ENCODE measurements at regions not wholly inside any gene's neighbourhood (a gene's known extent, or its start where the extent isn't known, plus 50 kb on each side); places are given as distances from the start of the nearest gene placed in this dataset.
"Not testable (repeated sequence)": the region's sequence is repeated elsewhere in the genome, so short reads cannot be mapped to it uniquely, and the experiment has no call there.

DNA sequence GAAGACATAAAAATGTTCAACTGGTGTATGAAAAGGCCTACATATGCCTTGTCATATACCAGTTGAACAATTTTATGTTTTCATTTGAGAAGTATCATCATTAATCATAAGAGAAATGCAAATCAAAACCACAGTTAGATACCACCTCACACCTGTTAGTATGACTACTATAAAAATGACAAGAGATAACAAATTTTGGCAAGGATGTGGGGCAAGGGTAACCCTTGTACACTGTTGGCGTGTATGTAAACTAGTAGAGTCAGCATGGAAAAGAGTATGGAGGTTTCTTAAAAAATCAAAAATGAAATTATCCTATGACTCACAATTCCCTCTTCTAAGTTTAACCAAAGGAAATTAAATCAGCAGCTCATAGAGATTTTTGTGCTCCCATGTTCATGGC lies 250.4 kb upstream of the ST8SIA4 start:
- DNase-seq: no peak

GRCh38 chr5:101143526-101143925 lies 240.4 kb upstream of the ST8SIA4 start:
- no peak for DNase-seq

DNA sequence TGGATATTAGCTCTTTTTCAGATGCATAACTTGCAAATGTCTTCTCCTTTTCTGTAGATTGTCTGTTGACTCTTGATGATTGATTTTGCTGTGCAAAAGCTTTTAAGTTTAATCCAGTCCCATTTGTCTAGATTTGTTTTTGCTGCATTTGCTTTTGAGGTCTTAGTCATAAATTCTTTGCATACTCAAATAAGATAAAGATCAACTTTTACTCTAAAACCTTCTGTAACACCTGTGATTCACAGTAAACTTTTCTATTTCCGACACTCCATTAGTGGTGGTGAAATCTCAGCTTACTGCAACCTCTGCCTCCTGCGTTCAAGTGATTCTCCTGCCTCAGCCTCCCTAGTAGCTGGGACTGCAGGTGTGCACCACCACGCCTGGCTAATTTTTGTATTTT lies 239.0 kb upstream of the ST8SIA4 start:
- no peak for DNase-seq

DNA sequence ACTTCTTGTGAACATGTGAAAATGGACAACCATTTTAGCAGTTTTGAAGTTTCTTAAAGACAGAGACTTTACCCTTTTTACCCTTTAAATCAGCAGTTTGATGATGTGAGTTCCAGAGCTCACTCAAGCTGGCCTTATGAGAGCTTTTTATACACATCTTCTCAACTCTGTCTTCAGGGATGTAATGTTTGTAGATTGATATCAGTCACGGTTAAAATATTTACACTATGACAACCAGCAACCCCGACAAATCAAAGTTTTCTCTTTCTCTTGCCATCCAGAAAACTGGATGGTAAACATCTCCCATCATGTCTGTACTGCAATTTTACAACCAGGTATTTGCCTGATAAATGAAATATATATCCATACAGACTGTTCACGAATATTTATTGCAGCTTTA lies 233.4 kb upstream of the ST8SIA4 start:
- DNase-seq: no peak

- DNase-seq: no peak
Observed at GRCh38 chr5:101123363-101123762, 220.3 kb upstream of the ST8SIA4 start.

DNA sequence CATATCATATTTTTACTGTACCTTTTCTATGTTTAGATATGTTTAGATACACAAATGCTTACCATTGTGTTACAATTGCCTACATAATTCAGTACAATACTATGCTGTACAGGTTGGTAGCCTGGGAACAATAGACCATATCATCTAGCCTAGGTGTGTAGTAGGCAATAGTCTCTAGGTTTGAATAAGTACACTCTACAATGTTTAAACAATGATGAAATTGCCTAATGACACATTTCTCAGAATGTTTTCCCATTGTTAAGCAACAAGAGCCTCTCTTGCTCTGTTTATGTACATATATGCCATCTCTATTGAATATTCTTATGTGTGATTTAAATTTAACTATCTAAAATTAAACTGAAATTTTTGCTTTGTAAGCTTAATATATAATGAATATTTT lies 209.6 kb upstream of the ST8SIA4 start:
- DNase-seq: no peak

GRCh38 chr5:101103874-101104273 lies 200.8 kb upstream of the ST8SIA4 start:
- DNase-seq: no peak

DNA sequence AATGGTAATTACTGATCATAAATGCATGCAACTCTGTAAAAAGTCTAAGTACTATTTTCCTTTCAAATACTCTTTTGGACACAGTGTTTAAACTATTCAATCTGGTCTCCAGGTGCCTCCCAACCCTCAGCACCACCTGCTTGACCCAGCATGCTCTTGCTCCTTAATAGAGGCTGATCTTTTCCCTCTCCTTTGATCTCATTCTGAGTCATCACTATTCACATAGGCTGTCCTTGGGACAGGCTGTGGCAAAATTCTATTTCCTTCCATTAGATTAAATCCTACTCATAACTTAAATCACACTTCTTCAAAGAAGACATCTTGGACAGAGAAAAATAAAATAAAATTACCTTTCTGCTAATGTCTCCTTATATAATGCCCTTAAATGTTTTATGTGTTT lies 199.4 kb upstream of the ST8SIA4 start:
- DNase-seq: no peak

DNA sequence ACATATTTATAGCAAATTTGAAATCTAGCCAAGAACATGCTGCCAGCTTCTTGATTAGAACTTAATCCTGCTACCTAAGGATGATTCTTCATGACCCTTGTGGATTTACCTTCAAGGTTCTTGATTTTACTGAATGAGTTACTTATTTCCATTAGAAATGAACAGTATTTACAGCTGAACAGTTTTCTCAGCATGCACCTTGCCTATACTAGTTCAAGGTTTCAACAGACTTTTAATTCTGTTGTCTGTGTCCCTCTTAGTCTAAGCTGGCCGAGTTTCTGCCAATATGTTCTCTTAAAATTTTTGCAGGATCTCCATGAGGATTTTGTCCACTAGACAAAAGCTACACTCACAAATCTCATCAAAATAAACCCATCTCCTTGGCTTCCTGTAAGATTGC lies 188.8 kb upstream of the ST8SIA4 start:
- DNase-seq: no peak

- no peak for DNase-seq
Observed at GRCh38 chr5:101084353-101084752, 181.3 kb upstream of the ST8SIA4 start.

DNA sequence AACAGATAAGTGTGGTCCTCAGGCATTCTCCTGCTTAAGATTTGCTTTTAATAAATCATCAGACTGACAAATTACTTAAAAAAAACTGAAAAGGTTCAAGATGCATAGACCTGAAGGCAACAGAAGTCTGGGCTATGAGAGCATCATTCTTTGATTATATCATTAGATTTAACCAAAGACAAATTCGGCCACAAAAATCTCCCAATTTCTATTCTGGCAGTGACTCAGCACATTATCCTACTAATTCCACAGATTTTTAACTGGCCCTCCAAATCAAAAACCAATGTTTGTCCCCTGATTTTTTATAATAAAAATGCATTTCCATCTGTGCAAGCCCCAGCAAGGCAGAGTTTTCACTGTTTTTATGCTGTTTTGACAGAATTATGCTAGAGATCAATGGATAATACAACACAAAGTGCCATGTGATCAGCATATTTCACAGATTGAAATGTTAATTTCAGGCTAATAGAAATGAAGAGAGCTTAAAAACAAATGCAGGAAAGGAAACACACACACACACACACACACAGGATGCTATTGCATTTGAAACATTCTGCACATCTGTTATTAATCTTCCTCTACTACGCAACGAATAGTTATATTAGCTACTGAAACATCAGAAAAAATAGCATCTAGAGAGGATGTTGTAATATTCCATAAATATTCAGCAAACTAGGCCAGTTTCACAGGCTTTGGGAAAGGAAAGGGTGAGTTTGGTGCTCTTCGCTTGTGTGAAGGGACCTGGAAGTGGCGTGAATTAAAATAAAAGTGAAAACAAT lies 177.6 kb upstream of the ST8SIA4 start:
- DNase-seq: no peak

- no peak for DNase-seq
Observed at GRCh38 chr5:101068298-101068697, 165.2 kb upstream of the ST8SIA4 start.

- DNase-seq: no peak
Observed at GRCh38 chr5:101067429-101067828, 164.3 kb upstream of the ST8SIA4 start.

GRCh38 chr5:101062902-101063301 lies 159.8 kb upstream of the ST8SIA4 start:
- DNase-seq: no peak

GRCh38 chr5:101047181-101047580 lies 144.1 kb upstream of the ST8SIA4 start:
- DNase-seq: no peak

GRCh38 chr5:101045689-101046088 lies 142.6 kb upstream of the ST8SIA4 start:
- no peak for DNase-seq

- DNase-seq: not testable (repeated sequence)
Observed at GRCh38 chr5:101040002-101040401, 136.9 kb upstream of the ST8SIA4 start.

DNA sequence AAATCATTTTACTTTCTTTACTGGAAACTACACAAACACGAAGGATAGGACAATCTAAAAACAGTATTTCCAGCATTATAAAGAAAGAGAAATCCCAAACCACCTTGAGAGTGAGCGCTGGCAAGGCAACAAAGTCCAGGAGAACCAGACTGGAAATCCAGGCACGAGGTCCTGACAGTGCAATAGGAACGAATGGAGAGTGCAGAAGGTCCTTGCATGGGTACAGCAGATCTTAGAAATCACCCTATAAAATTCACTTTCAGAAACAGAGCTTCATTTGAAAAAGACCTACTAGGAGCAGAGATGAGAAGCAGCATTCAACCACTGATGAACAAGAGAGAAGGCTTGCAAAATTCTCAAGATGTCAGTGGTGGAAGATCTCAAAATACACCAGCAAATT lies 133.7 kb upstream of the ST8SIA4 start:
- no peak for DNase-seq

DNA sequence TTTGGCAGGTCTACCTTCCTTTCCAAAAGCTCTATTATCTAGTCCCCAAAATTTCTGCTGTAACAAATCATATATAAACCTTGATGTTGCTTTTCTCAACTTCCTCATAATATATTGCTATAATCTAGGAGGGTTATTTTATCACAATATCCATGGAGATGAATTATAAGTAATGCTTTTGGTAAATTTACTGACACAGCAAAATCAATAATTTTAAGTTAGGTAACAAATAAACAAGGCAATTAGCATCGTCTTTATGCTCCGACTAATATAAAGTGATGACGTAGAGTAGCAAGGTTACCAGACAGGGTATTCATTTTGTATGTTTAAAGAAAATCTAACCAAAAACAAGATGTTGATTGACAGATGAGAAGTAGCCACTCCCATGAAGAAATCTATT lies 132.3 kb upstream of the ST8SIA4 start:
- DNase-seq: no peak

DNA sequence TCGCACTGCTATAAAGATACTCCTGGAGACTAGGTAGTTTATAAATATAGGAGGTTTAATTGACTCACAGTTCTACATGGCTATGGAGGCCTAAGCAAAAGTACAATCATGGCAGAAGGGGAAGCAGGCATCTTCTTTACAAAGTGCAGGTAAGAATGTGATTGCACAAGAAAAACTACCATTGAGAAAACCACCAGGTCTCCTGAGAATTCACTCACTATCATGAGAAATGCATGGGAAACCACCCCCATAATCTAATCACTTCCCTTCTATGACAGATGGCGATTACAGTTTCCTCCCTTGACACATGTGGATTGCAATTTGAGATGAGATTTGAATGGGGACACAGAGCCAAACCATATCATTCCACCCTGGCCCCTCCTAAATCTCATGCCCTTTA lies 121.2 kb upstream of the ST8SIA4 start:
- DNase-seq: no peak

DNA sequence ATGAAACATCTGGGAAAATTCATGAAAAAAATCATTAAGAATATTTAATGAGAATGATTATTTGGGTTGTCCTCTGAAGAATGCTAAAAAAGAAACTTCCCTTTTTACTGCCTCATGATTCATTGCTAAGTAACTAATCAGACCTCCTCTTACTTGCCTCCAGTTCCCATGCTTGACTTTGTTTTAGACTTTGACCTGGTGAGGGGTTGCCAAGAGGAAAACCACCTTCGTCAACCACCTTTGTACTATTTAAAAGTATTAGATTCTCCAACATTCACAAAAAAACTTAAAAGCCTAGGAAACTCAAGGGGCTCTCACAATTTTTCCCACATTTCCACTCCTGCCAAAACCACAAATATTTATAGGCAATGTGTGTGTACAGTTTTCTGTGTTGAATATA lies 115.2 kb upstream of the ST8SIA4 start:
- DNase-seq: no peak

GRCh38 chr5:101012880-101013279 lies 109.8 kb upstream of the ST8SIA4 start:
- DNase-seq: no peak

- DNase-seq: no peak
Observed at GRCh38 chr5:101009758-101010519, 106.9 kb upstream of the ST8SIA4 start.

GRCh38 chr5:100992354-100992753 lies 89.3 kb upstream of the ST8SIA4 start:
- no peak for DNase-seq

DNA sequence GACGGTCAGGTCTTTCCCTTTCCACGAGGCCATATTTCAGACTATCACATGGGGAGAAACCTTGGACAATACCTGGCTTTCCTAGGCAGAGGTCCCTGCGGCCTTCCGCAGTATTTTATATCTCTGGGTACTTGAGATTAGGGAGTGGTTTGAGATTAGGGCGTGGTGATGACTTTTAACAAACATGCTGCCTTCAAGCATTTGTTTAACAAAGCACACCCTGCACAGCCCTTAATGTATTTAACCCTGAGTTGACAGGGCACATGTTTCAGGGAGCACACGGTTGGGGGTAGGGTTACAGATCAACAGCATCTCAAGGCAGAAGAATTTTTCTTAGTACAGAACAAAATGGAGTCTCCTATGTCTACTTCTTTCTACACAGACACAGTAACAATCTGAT lies 80.5 kb upstream of the ST8SIA4 start:
- DNase-seq: not testable (repeated sequence)
